PC-3 (cell line): ENCODE measurements at regions not wholly inside any gene's neighbourhood (a gene's known extent, or its start where the extent isn't known, plus 50 kb on each side); places are given as distances from the start of the nearest gene placed in this dataset.

Source experiments
- ATAC-seq: fragments of 200-7000 bp; cut with Tn5 transposase; 2 replicates; pipeline ENCODE4 v1.9.1; 2020; ENCODE audit warnings: mild to moderate bottlenecking, moderate library complexity
- BruUV-seq: library from RNA; stranded (reverse); fragments of 400-500 nt; replicated peaks from 2 replicates; lab custom pipeline; 2021; lab: Mats Ljungman, UMichigan
- CTCF ChIA-PET: fragments of 300-600 bp; sonication (Branson Sonifier 250); formaldehyde crosslinking; loops from one replicate; lab custom pipeline; 2022; ENCODE audit warnings: antibody characterized with exemption; lab: Charles Lee
- POLR2A ChIA-PET: fragments of 300-600 bp; sonication (Branson Sonifier 250); formaldehyde crosslinking; loops from one replicate; lab custom pipeline; 2022; ENCODE audit warnings: antibody characterized with exemption; ENCODE audit not compliant: unreplicated experiment; lab: Charles Lee
- DNase-seq: peaks from one replicate; pipeline ENCODE4 v3.0.0-alpha.2; 2015
- H2AFZ ChIP-seq: fragments of 300-600 bp; sonication (generic); 2 replicates; pipeline ENCODE4 v1.6.0; 2016; ENCODE audit warnings: antibody characterized with exemption, low read length
- H3F3A ChIP-seq: fragments of 300-600 bp; sonication (generic); one replicate; pipeline ENCODE4 v1.6.0; 2017; ENCODE audit warnings: antibody characterized with exemption, low read length, control low read depth, mild to moderate bottlenecking; ENCODE audit not compliant: unreplicated experiment
- H3K27ac ChIP-seq: fragments of 300-600 bp; sonication (generic); 2 replicates; pipeline ENCODE4 v1.5.1; 2016; ENCODE audit warnings: mild to moderate bottlenecking, low read length
- H3K27me3 ChIP-seq: fragments of 300-600 bp; sonication (generic); 2 replicates; pipeline ENCODE4 v1.6.1; 2016; ENCODE audit warnings: low read length, mixed read lengths
- H3K36me3 ChIP-seq: fragments of 300-600 bp; sonication (generic); 2 replicates; pipeline ENCODE4 v1.6.1; 2016; ENCODE audit warnings: low read depth, mixed run types, low read length, mixed read lengths
- H3K4me1 ChIP-seq: fragments of 300-600 bp; sonication (generic); 2 replicates; pipeline ENCODE4 v1.5.1; 2016; ENCODE audit warnings: low read length; ENCODE audit not compliant: insufficient read depth
- H3K4me2 ChIP-seq: fragments of 300-600 bp; sonication (generic); 2 replicates; pipeline ENCODE4 v1.6.0; 2016; ENCODE audit warnings: low read length
- H3K4me3 ChIP-seq: fragments of 300-600 bp; sonication (generic); 2 replicates; pipeline ENCODE4 v1.5.1; 2016; ENCODE audit warnings: mild to moderate bottlenecking, low read length, mixed read lengths
- H3K79me2 ChIP-seq: fragments of 300-600 bp; sonication (generic); 2 replicates; pipeline ENCODE4 v1.6.1; 2017; ENCODE audit warnings: low read length, mixed read lengths
- H3K9ac ChIP-seq: fragments of 300-600 bp; sonication (generic); 2 replicates; pipeline ENCODE4 v1.6.0; 2016; ENCODE audit warnings: mild to moderate bottlenecking, low read length
- H3K9me2 ChIP-seq: fragments of 300-600 bp; sonication (generic); replicated peaks from 2 replicates; pipeline ENCODE4 v1.6.1; 2016; ENCODE audit warnings: mixed run types, low read length, mixed read lengths
- H3K9me3 ChIP-seq: fragments of 300-600 bp; sonication (generic); 2 replicates; pipeline ENCODE4 v1.6.1; 2016; ENCODE audit warnings: low read length, mixed read lengths
- H4K20me1 ChIP-seq: fragments of 300-600 bp; sonication (generic); 2 replicates; pipeline ENCODE4 v1.6.1; 2016; ENCODE audit warnings: low read length, mixed read lengths
- EZH2 ChIP-seq: fragments of 300-600 bp; sonication (generic); IDR thresholded peaks from one replicate; pipeline ENCODE4 v1.6.1; 2017; ENCODE audit warnings: antibody characterized with exemption, mild to moderate bottlenecking, low read length; ENCODE audit not compliant: unreplicated experiment
- EZH2phosphoT487 ChIP-seq: fragments of 300-600 bp; sonication (generic); IDR thresholded peaks from 2 replicates; pipeline ENCODE4 v1.6.1; 2018; ENCODE audit warnings: mild to moderate bottlenecking, antibody characterized with exemption, low read length, borderline replicate concordance
- intact Hi-C: fragments of 100-400 bp; cut with micrococcal nuclease; formaldehyde crosslinking; loops from 2 replicates; pipeline ENCODE4 v1.9.0; 2023
- TF ChIP-seq, protein P1 (sequence below): fragments of 300-600 bp; sonication (generic); conservative IDR thresholded peaks from 2 replicates; pipeline ENCODE4 v1.5.1; 2017; ENCODE audit warnings: antibody characterized with exemption, low read depth, mild to moderate bottlenecking, low read length

DNA sequence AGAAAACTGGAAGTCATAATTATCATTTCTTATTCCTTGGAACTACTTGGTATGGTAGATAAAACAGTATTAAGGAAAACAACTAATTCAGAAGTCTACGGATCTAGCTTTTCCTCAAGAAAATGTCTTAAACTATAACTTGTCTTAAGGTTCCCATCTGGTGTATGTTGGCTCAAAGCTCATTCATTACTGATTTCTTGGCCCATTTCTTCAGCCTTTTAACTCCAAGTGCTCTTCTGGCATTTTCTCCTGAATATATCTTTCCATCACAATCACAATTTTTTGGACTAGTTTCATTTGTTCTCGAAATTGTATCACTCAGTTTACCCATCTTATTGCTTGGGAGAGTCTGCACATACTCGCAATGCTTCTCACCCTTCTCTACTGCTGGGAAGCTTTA, 150.1 kb downstream of the C12orf50 start:
- DNase-seq (no peak), ATAC-seq (no peak)
- CTCF ChIA-PET: no interaction called here
- TF ChIP-seq EZH2: no peak
- no peak for TF ChIP-seq EZH2phosphoT487
- TF ChIP-seq, protein P1, sequence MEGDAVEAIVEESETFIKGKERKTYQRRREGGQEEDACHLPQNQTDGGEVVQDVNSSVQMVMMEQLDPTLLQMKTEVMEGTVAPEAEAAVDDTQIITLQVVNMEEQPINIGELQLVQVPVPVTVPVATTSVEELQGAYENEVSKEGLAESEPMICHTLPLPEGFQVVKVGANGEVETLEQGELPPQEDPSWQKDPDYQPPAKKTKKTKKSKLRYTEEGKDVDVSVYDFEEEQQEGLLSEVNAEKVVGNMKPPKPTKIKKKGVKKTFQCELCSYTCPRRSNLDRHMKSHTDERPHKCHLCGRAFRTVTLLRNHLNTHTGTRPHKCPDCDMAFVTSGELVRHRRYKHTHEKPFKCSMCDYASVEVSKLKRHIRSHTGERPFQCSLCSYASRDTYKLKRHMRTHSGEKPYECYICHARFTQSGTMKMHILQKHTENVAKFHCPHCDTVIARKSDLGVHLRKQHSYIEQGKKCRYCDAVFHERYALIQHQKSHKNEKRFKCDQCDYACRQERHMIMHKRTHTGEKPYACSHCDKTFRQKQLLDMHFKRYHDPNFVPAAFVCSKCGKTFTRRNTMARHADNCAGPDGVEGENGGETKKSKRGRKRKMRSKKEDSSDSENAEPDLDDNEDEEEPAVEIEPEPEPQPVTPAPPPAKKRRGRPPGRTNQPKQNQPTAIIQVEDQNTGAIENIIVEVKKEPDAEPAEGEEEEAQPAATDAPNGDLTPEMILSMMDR: no peak
- H3K4me1 ChIP-seq: no peaks in the 10 kb centered on the region
- POLR2A ChIA-PET: no interaction called here
- H3K9me3 ChIP-seq: no peaks in the 10 kb centered on the region
- no peaks in the 10 kb centered on the region for H3K36me3 ChIP-seq
- intact Hi-C loops: no loop called here
- H3K9ac ChIP-seq: no peak overlapping the region
- no peaks in the 10 kb centered on the region for H3K9me2 ChIP-seq
- H3K27me3 ChIP-seq: no peaks in the 10 kb centered on the region
- H3K79me2 ChIP-seq: no peaks in the 10 kb centered on the region
- no peak overlapping the region for H3K27ac ChIP-seq
- H3F3A ChIP-seq: no peaks in the 10 kb centered on the region
- no peak overlapping the region for H3K4me3 ChIP-seq
- BruUV-seq: no TSS peak
- H4K20me1 ChIP-seq: no peaks in the 10 kb centered on the region
- no peak overlapping the region for H2AFZ ChIP-seq
- no peak overlapping the region for H3K4me2 ChIP-seq

DNA sequence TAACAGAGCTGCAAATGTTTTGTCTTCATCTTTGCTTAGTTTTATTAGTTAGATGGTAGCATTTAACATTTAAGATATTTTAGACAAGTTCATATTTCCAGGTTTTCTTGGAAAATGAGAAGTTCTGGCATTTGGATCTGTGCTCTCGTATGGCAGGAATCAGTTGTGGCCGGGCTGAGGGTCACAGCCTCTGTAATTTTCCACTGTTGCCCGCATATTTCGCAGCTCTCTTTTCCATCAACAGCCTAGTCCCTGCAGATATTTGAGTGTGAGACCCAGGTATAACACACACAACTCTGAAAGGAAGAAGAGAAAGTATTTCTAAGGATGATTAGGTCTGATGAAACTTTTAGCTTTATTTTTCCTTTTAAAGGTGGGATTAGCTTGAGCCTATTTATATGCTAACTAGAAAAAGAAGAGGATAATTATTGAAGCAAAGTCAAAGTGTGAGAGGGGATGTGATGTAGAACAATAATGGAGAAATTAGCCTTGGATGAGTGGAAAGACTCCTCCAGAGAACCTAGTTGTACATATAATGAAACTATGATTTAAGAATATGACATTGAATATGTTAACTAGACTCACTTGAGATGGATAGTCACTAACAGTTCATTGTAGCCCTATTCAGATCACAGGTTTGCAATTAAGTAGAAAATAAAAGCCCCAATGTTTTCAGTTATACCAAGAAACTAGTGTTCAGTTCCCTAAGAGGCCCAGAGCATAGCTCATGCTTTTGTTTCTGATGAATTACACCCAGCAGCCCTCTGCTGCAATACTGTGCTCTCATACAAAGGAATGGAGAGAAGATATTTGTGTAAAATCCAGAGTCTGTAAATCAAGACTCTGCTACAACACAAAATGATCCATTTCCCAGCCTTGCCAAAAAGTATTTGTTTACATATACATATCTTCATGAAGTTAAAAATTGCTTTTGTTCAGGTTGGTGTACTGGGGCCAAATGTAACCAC, 158.4 kb downstream of the C12orf50 start:
- Histone ChIP-seq H3K4me3 (no peak overlapping the region), H3K36me3 (no peaks in the 10 kb centered on the region), H3K4me1 (no peaks in the 10 kb centered on the region), H3K9ac (no peak overlapping the region), H3K9me3 (no peaks in the 10 kb centered on the region), H3K4me2 (no peak overlapping the region), H3F3A (no peaks in the 10 kb centered on the region), H2AFZ (no peak overlapping the region), H3K27me3 (no peaks in the 10 kb centered on the region), H4K20me1 (no peaks in the 10 kb centered on the region), H3K79me2 (no peaks in the 10 kb centered on the region), H3K9me2 (no peaks in the 10 kb centered on the region), H3K27ac (no peak overlapping the region)
- ChIA-PET POLR2A (interaction anchor here (0.5 kb wide), 1 partner anchor 1352 kb away, joined by 3 read pairs; no protein-coding TSS in a partner anchor), CTCF (no interaction called here)
- intact Hi-C loops: no loop called here
- ATAC-seq: no peak
- no peak for DNase-seq
- no TSS peak for BruUV-seq
- no peak for TF ChIP-seq EZH2

DNA sequence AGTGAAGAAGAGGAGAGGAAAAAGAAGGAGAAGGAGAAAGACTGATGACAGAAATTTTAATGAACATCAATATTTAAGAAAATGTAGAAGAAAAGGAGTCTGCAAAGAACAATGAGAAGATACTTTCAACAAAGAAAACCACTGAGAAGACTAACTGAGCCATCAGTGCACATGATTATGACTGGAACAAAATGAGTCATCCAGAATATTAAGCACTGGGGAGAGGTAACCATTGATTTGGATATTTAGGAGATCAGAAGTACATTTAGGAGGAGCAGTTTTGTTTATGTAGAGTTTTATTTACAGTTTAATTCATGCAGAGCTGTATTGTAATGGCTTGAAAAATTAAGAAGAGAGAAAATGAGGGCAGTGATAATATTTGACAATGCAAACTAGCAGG, 159.1 kb downstream of the C12orf50 start:
- Histone ChIP-seq H3K9me3 (no peaks in the 10 kb centered on the region), H3K4me1 (no peaks in the 10 kb centered on the region), H3K9ac (no peak overlapping the region), H3K36me3 (no peaks in the 10 kb centered on the region), H3K4me2 (no peak overlapping the region), H3K27ac (no peak overlapping the region), H3K4me3 (no peak overlapping the region), H4K20me1 (no peaks in the 10 kb centered on the region), H2AFZ (no peak overlapping the region), H3K9me2 (no peaks in the 10 kb centered on the region), H3F3A (no peaks in the 10 kb centered on the region), H3K79me2 (no peaks in the 10 kb centered on the region), H3K27me3 (no peaks in the 10 kb centered on the region)
- ATAC-seq: peak; percentile 54
- CTCF ChIA-PET: no interaction called here
- TF ChIP-seq, protein P1: no peak
- TF ChIP-seq EZH2 (no peak), EZH2phosphoT487 (no peak)
- intact Hi-C loops: no loop called here
- peak; percentile 10 for DNase-seq
- BruUV-seq: no TSS peak
- POLR2A ChIA-PET: no interaction called here
